ENCODE measurements at regions not wholly inside any gene's neighbourhood (a gene's known extent, or its start where the extent isn't known, plus 50 kb on each side); places are given as distances from the start of the nearest gene placed in this dataset.
"Not testable (repeated sequence)": the region's sequence is repeated elsewhere in the genome, so short reads cannot be mapped to it uniquely, and the experiment has no call there.

DNA sequence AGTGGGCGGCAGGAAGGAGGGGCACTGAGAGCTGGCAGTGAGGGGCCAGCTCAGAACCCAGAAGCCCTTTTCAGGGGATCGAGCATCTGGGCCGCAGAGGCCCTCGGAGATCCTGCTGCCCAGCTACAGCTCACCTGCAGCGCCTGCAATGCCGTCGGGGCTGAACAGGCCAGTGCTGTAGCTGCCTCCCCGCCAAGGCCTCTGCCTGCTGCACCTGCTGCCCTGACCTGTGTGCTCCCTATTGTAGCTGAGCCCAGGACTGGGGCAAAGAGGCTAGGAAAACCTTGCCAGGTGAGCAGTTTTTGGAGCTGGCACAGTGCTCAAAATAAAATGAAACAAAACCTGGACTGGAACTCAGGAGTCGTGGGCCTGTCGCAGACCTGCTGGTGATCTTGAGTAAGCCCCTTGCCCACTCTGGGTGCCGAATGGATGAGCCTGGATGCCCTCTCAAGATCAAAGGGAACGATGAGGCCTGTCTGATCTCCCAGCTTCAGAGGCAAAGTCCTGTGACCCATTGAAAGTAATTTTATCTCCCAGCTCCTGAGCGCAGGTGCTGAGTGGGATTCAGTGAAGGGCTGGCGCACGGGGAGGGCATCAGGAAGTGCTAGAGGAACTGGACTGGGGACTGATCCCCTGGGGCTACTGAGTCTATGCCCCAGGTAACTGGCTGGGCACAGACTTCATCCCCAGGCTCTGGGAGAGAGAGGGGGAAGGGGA is 154.6 kb downstream of the FOXD2 start:
- Histone ChIP-seq H4K20me1 (peaks cover 0 to 8% (median 0%) of the 10 kb centered on the region in 11 experiments; a peak in 3 of 22 replicates), H3K4me2 (peak overlapping the region; percentile 93 to 99 (median 98)), H3K36me3 (no peaks in the 10 kb centered on the region), H3K4me3 (peak overlapping the region in 9 of 10 experiments; percentile 44 to 62 (median 53); a peak in 16 of 20 replicates), H3K27ac (0 out of 22 replicates have a peak overlapping the region, but pooled peaks of 1 of the 11 experiments have one; percentile 15), H3K9ac (peak overlapping the region in 7 of 11 experiments; percentile 0 to 63 (median 54); a peak in 9 of 22 replicates), H3K9me3 (replicated peaks in 1 of 11) (no peaks in the 10 kb centered on the region), H3K4me1 (peaks cover 18 to 68% (median 65%) of the 10 kb centered on the region in 10 experiments), H3K27me3 (peaks cover 0 to 32% (median 6%) of the 10 kb centered on the region in 11 experiments; a peak in 11 of 22 replicates)
- TF ChIP-seq Cebpa-rat (IDR thresholded peaks at IDR 0.05) = no peak

GRCh38 chr1:47593013-47593568 is 155.2 kb downstream of the FOXD2 start:
- Histone ChIP-seq H3K9me3 (replicated peaks in 1 of 11) (no peaks in the 10 kb centered on the region), H3K9ac (peak overlapping the region in 10 of 11 experiments; percentile 0 to 63 (median 50); a peak in 15 of 22 replicates), H3K4me1 (peaks cover 17 to 68% (median 60%) of the 10 kb centered on the region in 10 experiments), H3K27me3 (peaks cover 0 to 32% (median 6%) of the 10 kb centered on the region in 11 experiments; a peak in 11 of 22 replicates), H3K27ac (peak overlapping the region in 1 of 11 experiments; percentile 15; a peak in 1 of 22 replicates), H3K4me2 (peak overlapping the region; percentile 93 to 99 (median 98)), H4K20me1 (peaks cover 0 to 8% (median 0%) of the 10 kb centered on the region in 11 experiments; a peak in 3 of 22 replicates), H3K4me3 (peak overlapping the region; percentile 40 to 62 (median 52)), H3K36me3 (no peaks in the 10 kb centered on the region)
- TF ChIP-seq Cebpa-rat (IDR thresholded peaks at IDR 0.05) = no peak

GRCh38 chr1:47593598-47594285 is 155.9 kb downstream of the FOXD2 start:
- H3K36me3 ChIP-seq = no peaks in the 10 kb centered on the region
- peaks cover 0 to 8% (median 0%) of the 10 kb centered on the region in 11 experiments; a peak in 3 of 22 replicates for H4K20me1 ChIP-seq
- H3K9me3 ChIP-seq (replicated peaks in 1 of 11) = peaks cover 0 to under 1% (median 0%) of the 10 kb centered on the region in 11 experiments; a peak in 3 of 22 replicates
- peaks cover 0 to 32% (median 6%) of the 10 kb centered on the region in 11 experiments; a peak in 11 of 22 replicates for H3K27me3 ChIP-seq
- H3K9ac ChIP-seq = peak overlapping the region in 9 of 11 experiments; percentile 15 to 63 (median 52); a peak in 13 of 22 replicates
- H3K4me1 ChIP-seq = peaks cover 10 to 68% (median 60%) of the 10 kb centered on the region in 10 experiments
- peak overlapping the region; percentile 93 to 99 (median 98) for H3K4me2 ChIP-seq
- no peak for TF ChIP-seq Cebpa-rat (IDR thresholded peaks at IDR 0.05)
- H3K4me3 ChIP-seq = peak overlapping the region in 7 of 10 experiments; percentile 44 to 62 (median 53); a peak in 15 of 20 replicates
- no peak overlapping the region for H3K27ac ChIP-seq

- no peak overlapping the region for H3K27ac ChIP-seq
- no peak overlapping the region for H3K4me3 ChIP-seq
- peaks cover 0 to 32% (median 6%) of the 10 kb centered on the region in 11 experiments; a peak in 11 of 22 replicates for H3K27me3 ChIP-seq
- H3K36me3 ChIP-seq = no peaks in the 10 kb centered on the region
- H3K4me2 ChIP-seq = peak overlapping the region in 1 of 11 experiments; percentile 55; a peak in 1 of 22 replicates
- no peak for TF ChIP-seq Cebpa-rat (IDR thresholded peaks at IDR 0.05)
- H3K4me1 ChIP-seq = peaks cover 8 to 64% (median 55%) of the 10 kb centered on the region in 10 experiments
- H4K20me1 ChIP-seq = peaks cover 0 to 8% (median 0%) of the 10 kb centered on the region in 11 experiments; a peak in 3 of 22 replicates
- H3K9me3 ChIP-seq (replicated peaks in 1 of 11) = peaks cover 5 to 9% (median 8%) of the 10 kb centered on the region in 11 experiments; a peak in 21 of 22 replicates
- no peak overlapping the region for H3K9ac ChIP-seq
Observed at GRCh38 chr1:47594627-47595026, 156.8 kb downstream of the FOXD2 start.

DNA sequence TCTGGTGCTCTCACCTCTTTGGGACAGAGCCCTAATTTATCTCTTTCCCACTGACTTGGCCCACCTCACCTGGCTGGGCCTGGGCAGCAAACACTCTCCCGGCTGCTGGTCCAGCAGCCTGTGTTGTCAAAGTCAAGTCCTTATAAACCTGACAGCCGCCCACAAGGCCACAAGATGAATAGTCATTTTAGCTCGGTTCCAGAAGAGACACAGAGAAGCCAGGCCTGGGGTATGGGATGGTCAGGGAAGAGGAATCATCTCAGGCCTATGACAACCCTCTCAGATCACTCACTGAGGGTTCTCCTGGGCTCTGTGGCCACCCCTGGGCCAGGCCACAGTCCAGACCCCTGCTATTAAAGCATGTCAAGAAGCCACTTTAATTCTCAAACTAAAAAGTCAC is 158.5 kb downstream of the FOXD2 start:
- Histone ChIP-seq H3K4me3 (no peak overlapping the region), H3K4me1 (peaks cover 8 to 48% (median 39%) of the 10 kb centered on the region in 10 experiments), H3K27me3 (peaks cover 0 to 32% (median 6%) of the 10 kb centered on the region in 11 experiments; a peak in 11 of 22 replicates), H3K27ac (no peak overlapping the region), H3K36me3 (peaks cover 0 to 3% (median 0%) of the 10 kb centered on the region in 11 experiments; a peak in 1 of 22 replicates), H4K20me1 (peaks cover 0 to 8% (median 0%) of the 10 kb centered on the region in 11 experiments; a peak in 3 of 22 replicates), H3K9ac (no peak overlapping the region), H3K9me3 (replicated peaks in 1 of 11) (peaks cover 20 to 25% (median 21%) of the 10 kb centered on the region in 11 experiments), H3K4me2 (no peak overlapping the region)
- TF ChIP-seq Cebpa-rat (IDR thresholded peaks at IDR 0.05) = no peak

DNA sequence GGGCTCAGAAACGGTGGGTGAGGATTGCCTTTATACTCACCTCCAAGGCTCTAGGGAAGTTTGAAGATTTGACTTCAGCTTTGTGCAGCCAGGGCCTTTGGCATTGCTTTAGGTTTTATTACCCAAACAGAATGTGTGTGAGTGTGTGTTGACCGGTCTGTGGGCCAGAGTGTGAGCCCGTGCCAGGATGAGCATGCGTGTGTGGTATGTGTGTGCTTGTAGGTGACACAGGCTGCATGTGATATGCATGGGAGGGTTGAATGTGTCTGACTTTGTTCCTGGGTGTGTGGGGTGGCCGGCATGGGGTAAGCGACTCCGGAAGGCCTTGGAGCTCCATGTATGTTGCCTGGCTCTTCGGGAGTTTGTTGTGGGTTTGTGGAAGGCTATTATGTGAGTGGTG is 160.5 kb downstream of the FOXD2 start:
- Histone ChIP-seq H3K9ac (peak overlapping the region in 1 of 11 experiments; percentile 15; a peak in 1 of 22 replicates), H3K4me1 (peaks cover under 1 to 28% (median 19%) of the 10 kb centered on the region in 10 experiments; a peak in 19 of 20 replicates), H4K20me1 (no peaks in the 10 kb centered on the region), H3K27me3 (peaks cover 0 to 16% (median under 1%) of the 10 kb centered on the region in 11 experiments; a peak in 11 of 22 replicates), H3K9me3 (replicated peaks in 1 of 11) (peaks cover 39 to 45% (median 41%) of the 10 kb centered on the region in 11 experiments), H3K36me3 (peaks cover 0 to 3% (median 0%) of the 10 kb centered on the region in 11 experiments; a peak in 1 of 22 replicates), H3K4me2 (peak overlapping the region in 7 of 11 experiments; percentile 15 to 64 (median 46); a peak in 12 of 22 replicates), H3K4me3 (no peak overlapping the region), H3K27ac (peak overlapping the region in 1 of 11 experiments; percentile 32; a peak in 2 of 22 replicates)
- no peak for TF ChIP-seq Cebpa-rat (IDR thresholded peaks at IDR 0.05)

DNA sequence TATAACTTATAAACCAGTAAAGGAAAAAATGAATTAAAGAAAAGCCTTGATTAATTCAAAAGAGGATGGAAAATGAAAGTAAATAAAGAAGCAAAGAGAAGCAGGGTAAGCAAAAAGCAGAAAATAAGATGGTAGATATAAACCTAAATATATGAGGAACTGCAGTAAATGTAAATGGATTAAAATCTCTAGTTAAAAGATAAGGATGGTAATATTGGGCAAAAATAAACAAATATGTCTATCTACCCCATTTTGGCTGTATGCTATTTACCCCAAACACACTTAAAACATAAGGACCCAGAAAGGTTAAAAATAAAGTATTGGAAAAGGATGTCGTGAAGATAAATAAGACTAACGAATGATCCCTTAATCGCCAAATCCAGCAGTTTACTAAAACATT is 161.9 kb downstream of the FOXD2 start:
- no peaks in the 10 kb centered on the region for H4K20me1 ChIP-seq
- H3K27ac ChIP-seq = no peak overlapping the region
- no peak overlapping the region for H3K9ac ChIP-seq
- peaks cover 0 to 3% (median 0%) of the 10 kb centered on the region in 11 experiments; a peak in 1 of 22 replicates for H3K36me3 ChIP-seq
- H3K27me3 ChIP-seq = peaks cover 0 to 2% (median 0%) of the 10 kb centered on the region in 11 experiments; a peak in 2 of 22 replicates
- peaks cover 40 to 49% (median 44%) of the 10 kb centered on the region in 11 experiments for H3K9me3 ChIP-seq (replicated peaks in 1 of 11)
- H3K4me3 ChIP-seq = no peak overlapping the region
- H3K4me2 ChIP-seq = no peak overlapping the region
- no peak for TF ChIP-seq Cebpa-rat (IDR thresholded peaks at IDR 0.05)
- H3K4me1 ChIP-seq = peaks cover 0 to 19% (median 11%) of the 10 kb centered on the region in 10 experiments; a peak in 12 of 20 replicates

GRCh38 chr1:47602491-47602890 is 164.6 kb downstream of the FOXD2 start:
- H3K27ac ChIP-seq, H3K4me3 ChIP-seq: not testable (repeated sequence)

GRCh38 chr1:47604869-47605268 is 167.0 kb downstream of the FOXD2 start:
- H3K27me3 ChIP-seq, H3K4me3 ChIP-seq, H3K4me1 ChIP-seq, H3K4me2 ChIP-seq, H3K36me3 ChIP-seq, H4K20me1 ChIP-seq, H3K9ac ChIP-seq, H3K27ac ChIP-seq: not testable (repeated sequence)
- peaks cover 60 to 80% (median 70%) of the 10 kb centered on the region in 11 experiments for H3K9me3 ChIP-seq (replicated peaks in 1 of 11)

More at GRCh38 chr1:47602491-47602890, 164.6 kb downstream of the FOXD2 start:
- Histone ChIP-seq H3K9me3 (replicated peaks in 1 of 11) (peaks cover 46 to 66% (median 56%) of the 10 kb centered on the region in 11 experiments), H3K4me1 (peaks cover 0 to 18% (median 11%) of the 10 kb centered on the region in 10 experiments; a peak in 12 of 20 replicates)
- H3K36me3 ChIP-seq, H3K9ac ChIP-seq, H3K4me2 ChIP-seq, H3K27me3 ChIP-seq, H4K20me1 ChIP-seq: not testable (repeated sequence)

Measured in BLaER1 treated with 17β-estradiol and CSF1 and Interleukin-3, amounts not matched to agents 10 nM and 100 nM (cell line).